ENCODE measurements at regions not wholly inside any gene's neighbourhood (a gene's known extent, or its start where the extent isn't known, plus 50 kb on each side); places are given as distances from the start of the nearest gene placed in this dataset.

- no peak for DNase-seq
- Histone ChIP-seq H3K36me3 (replicated peaks in 1 of 2; ENCODE audit: control insufficient read depth in 1 of 2, insufficient read depth in 2 of 2, low read length in 1 of 2) (no peaks in the 10 kb centered on the region), H3K27me3 (ENCODE audit: insufficient read depth) (no peaks in the 10 kb centered on the region), H3K4me1 (ENCODE audit: control insufficient read depth in 1 of 2, insufficient read depth in 2 of 2, low read depth in 1 of 2, low read length in 1 of 2) (no peaks in the 10 kb centered on the region; a peak in 1 of 4 replicates), H3K9me2 (no peaks in the 10 kb centered on the region), H3K9me3 (no peaks in the 10 kb centered on the region), H3K4me3 (ENCODE audit: low read depth in 2 of 2, low read length in 1 of 2) (no peak overlapping the region), H3K4me2 (no peak overlapping the region), H3F3A (replicated peaks; ENCODE audit: insufficient read depth) (no peaks in the 10 kb centered on the region), H3K79me2 (ENCODE audit: insufficient read depth) (no peaks in the 10 kb centered on the region), H4K20me1 (ENCODE audit: insufficient read depth) (no peaks in the 10 kb centered on the region), H3K27ac (ENCODE audit: low read depth in 2 of 2, low read length in 1 of 2) (no peak overlapping the region), H3K9ac (no peak overlapping the region), H2AFZ (ENCODE audit: low read depth) (no peak overlapping the region)
- no peak for TF ChIP-seq RXRA (IDR thresholded peaks at IDR 0.05; ENCODE audit: borderline replicate concordance, low read depth)
- TF ChIP-seq NRF1 (IDR thresholded peaks at IDR 0.05; ENCODE audit: low read depth, low read length) = no peak
- no peak for TF ChIP-seq RAD21 (IDR thresholded peaks at IDR 0.05; ENCODE audit: low read length)
- TF ChIP-seq CHD2 (IDR thresholded peaks at IDR 0.05; ENCODE audit: low read length, partially characterized antibody) = no peak
- no peak for TF ChIP-seq CTCF (IDR thresholded peaks at IDR 0.05)
- TF ChIP-seq NFIC (IDR thresholded peaks at IDR 0.05; ENCODE audit: borderline replicate concordance) = no peak
- CTCF ChIA-PET = interaction anchor here (0.9 kb wide), 1 partner anchor 9 kb away, joined by 3 read pairs; no protein-coding TSS in a partner anchor
- 19% methylated on average over 5 of the region's 6 CpGs for WGBS (ENCODE audit: low lambda C conversion rate)
- POLR2A ChIA-PET = no interaction called here
These were observed 102.3 kb downstream of the DLL1 start for GRCh38 chr6:170188571-170189001.

GRCh38 chr6:170187669-170188566, 103.0 kb downstream of the DLL1 start:
- Histone ChIP-seq H3K27me3 (ENCODE audit: insufficient read depth) (no peaks in the 10 kb centered on the region), H3K4me1 (ENCODE audit: control insufficient read depth in 1 of 2, insufficient read depth in 2 of 2, low read depth in 1 of 2, low read length in 1 of 2) (no peaks in the 10 kb centered on the region; a peak in 1 of 4 replicates), H3K4me2 (no peak overlapping the region), H3K36me3 (replicated peaks in 1 of 2; ENCODE audit: control insufficient read depth in 1 of 2, insufficient read depth in 2 of 2, low read length in 1 of 2) (no peaks in the 10 kb centered on the region), H3K9me3 (no peaks in the 10 kb centered on the region), H3K79me2 (ENCODE audit: insufficient read depth) (no peaks in the 10 kb centered on the region), H2AFZ (ENCODE audit: low read depth) (no peak overlapping the region), H4K20me1 (ENCODE audit: insufficient read depth) (no peaks in the 10 kb centered on the region), H3K9ac (no peak overlapping the region), H3F3A (replicated peaks; ENCODE audit: insufficient read depth) (no peaks in the 10 kb centered on the region), H3K4me3 (ENCODE audit: low read depth in 2 of 2, low read length in 1 of 2) (no peak overlapping the region), H3K27ac (ENCODE audit: low read depth in 2 of 2, low read length in 1 of 2) (no peak overlapping the region), H3K9me2 (no peaks in the 10 kb centered on the region)
- WGBS (ENCODE audit: low lambda C conversion rate) = 58% methylated on average over 22 of the region's 28 CpGs
- POLR2A ChIA-PET = no interaction called here
- CTCF ChIA-PET = interaction anchor here (0.9 to 1.2 kb wide), 2 partner anchors 10 to 356 kb away, joined by 3 read pairs; no protein-coding TSS in a partner anchor
- no peak for DNase-seq
- no peak for TF ChIP-seq POLR2AphosphoS5 (IDR thresholded peaks at IDR 0.05; ENCODE audit: low read depth, low read length)
- no peak for TF ChIP-seq MAX (IDR thresholded peaks at IDR 0.05; ENCODE audit: low read depth)
- TF ChIP-seq RFX5 (IDR thresholded peaks at IDR 0.05; ENCODE audit: low read length) = no peak
- no peak for TF ChIP-seq JUND (IDR thresholded peaks at IDR 0.05)
- TF ChIP-seq FOSL2 (IDR thresholded peaks at IDR 0.05; ENCODE audit: borderline replicate concordance, low read depth) = no peak
- no peak for TF ChIP-seq ZBTB33 (IDR thresholded peaks at IDR 0.05; ENCODE audit: borderline replicate concordance, low read depth)
- no peak for TF ChIP-seq SMC3 (IDR thresholded peaks at IDR 0.05; ENCODE audit: low read depth, low read length)
- TF ChIP-seq USF2 (IDR thresholded peaks at IDR 0.05; ENCODE audit: borderline replicate concordance, low read depth, low read length) = no peak

All from SK-N-SH (cell line).